ENCODE measurements at regions not wholly inside any gene's neighbourhood (a gene's known extent, or its start where the extent isn't known, plus 50 kb on each side); places are given as distances from the start of the nearest gene placed in this dataset.
"Not testable (repeated sequence)": the region's sequence is repeated elsewhere in the genome, so short reads cannot be mapped to it uniquely, and the experiment has no call there.

DNA sequence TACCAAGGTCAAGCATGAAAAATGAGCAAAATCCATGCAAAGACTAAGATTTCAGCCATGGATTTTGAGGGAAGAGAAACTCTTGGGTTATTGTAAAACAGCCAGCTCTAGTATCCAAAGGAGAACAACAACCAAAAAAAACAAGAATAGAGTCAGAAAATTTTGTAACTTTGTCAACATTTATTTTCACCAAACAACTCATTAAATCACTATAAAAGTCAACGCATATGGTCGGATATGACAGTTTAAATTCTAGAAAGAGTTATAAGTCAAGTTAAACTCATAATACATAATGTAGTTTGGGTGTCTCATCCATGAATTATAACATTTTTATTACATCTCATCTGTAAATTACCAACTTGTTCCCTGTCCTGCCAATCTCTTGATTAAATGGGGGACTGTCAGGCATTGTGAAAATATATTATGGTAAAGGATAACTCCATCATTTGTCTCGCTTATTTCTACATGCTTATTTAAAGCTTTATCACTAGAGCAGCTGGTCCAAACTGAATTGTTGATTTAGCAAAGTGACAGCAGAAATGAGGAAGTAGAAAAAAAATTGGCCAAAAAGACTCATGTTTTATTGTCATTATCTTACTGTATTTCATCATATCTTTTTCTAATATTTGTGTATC lies 224.8 kb upstream of the NOCT start:
- no peak for DNase-seq

DNA sequence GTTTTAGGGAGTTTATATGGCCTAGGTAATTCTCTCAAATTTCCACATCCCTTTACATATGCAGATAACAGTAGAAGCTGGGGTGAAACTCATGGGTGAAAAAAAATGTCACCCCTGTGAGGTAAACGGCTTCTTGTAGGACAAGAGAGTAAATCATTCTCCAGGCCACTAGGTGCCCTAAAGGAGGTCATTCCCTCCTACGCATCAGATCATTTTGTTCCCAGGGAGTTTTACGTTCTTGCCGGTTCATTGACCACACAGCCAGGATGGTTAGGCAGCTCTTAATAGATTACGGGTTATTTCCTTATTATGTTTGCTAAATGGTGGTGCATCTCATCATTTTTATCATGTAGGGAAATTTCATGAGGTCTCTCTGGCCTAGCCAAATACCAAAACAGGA lies 225.8 kb upstream of the NOCT start:
- DNase-seq = no peak

DNA sequence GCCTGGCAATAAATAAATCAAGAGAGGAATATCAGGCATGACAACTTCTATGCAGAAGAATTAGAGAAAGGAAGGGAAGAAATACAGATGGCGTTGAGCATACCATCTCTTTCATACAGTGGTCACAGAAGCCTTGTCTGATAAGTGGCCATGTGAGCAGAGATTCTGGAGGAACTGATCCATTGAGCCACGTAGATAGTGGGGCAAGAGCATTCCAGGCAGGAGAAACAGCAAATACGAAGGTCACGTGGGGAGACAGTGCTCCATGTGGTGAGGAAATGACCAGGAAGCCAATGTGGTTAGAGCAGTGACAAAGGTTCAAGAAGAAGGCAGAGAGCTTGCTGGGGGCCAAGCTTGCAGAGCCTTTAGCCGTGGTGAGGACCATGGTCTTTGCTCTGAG lies 226.7 kb upstream of the NOCT start:
- no peak for DNase-seq

DNA sequence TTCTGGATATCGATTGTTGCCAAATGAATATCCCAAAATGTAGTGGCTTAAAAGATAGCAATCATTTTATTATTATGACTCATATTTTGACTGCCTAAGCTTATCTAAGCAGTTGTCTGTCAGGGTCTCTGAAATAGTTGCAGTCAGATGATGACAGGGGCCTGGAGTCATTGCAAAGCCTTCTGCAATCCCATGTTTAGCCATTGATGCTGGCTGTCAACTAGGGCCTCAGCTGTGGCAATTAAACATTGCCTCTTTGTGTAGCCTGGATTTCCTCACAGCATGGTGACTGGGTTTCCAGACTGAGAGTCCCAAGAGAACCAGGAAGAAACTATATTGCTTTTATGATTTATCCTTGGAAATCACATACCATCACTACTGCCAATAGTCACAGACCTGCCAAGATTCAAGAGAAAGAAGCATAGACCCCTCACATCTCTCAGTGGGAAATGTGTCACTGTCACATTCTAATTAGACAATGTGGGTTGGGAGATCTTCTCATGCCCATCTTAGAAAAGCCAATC lies 227.3 kb upstream of the NOCT start:
- DNase-seq = peak; percentile 39

DNA sequence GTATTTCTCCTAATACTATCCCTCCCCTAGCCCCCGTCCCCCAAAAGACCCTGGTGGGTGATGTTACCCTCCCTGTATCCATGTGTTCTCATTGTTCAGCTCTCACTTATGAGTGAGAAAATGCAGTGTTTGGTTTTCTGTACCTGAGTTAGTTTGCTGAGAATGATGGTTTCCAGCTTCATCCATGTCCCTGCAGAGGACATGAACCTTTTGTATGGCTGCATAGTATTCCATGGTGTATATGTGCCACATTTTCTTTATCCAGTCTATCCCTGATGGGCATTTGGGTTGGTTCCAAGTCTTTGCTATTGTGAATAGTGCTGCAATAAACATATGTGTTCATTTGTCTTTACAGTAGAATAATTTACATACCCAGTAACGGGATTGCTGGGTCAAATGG lies 235.8 kb upstream of the NOCT start:
- DNase-seq = not testable (repeated sequence)

DNA sequence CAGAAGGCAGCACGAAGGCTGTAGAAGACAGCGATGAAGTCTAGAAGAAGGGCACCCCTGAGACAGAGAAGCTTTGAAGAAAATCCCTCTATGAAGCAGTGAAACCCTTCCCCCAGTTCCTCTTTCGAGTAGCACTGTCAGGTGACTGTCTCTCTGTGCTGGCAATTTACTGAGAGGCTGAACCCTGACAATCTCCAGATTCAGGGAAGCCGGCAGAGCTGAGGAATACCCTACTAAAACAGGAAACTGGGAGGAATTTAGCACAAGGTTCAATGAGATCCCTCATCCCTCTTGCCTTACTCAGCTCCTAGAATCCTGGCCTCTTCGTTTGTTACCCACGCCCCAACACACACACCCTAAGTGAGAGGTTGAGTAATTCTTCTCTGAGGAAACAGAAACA lies 239.7 kb upstream of the NOCT start:
- DNase-seq = no peak

DNA sequence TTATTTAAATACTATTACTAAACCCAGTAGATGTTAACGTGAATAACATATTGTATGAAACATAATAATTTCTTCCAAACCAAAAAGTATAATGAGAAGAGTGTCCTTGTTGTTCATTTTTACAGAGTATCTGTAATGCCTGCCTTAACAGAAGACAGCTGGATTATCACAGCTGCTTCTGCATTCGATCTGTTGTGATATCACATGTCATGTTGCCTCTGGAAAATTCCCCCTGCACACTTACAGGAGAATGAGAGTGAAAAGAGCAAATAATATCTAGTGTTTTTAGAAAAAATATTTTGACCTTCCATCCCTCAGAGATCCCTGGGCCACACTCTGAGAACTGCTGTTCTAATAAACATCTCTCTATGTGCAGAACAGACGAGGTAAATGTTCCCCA lies 240.1 kb upstream of the NOCT start:
- DNase-seq = no peak

DNA sequence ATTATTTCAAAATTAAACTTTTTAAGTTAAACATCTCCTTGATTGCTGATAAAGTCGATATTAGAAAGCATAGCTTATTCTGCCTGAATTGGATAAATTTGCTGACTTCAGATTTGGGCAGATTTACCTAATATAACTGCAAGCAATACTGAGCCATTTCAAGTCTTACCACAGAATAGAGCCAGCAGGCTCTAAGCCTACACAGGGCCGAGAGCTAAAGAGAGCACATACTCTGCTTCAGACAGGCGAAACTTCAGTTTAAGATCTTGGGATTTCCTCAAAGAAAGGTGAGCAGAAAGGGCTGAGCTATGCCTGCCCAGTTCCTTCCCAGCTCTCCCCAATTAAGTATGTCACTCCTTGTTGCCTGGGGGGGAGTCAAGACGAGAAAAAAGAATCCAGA lies 240.6 kb upstream of the NOCT start:
- no peak for DNase-seq

DNA sequence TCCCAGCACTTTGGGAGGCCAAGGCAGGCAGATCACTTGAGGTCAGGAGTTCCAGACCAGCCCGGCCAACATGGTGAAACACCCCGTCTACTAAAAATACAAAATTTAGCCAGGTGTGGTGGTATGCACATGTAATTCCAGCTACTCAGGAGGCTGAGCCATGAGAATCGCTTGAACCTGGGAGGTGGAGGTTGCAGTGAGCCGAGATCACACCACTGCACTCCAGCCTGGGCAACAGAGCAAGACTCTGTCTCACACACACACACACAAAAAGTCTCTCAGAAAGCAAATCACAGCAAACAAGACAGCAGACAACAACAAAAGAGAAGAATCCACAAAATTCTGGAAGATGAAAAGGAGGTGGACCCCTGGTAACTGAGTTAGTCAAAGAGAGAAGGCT lies 241.5 kb upstream of the NOCT start:
- not testable (repeated sequence) for DNase-seq

DNA sequence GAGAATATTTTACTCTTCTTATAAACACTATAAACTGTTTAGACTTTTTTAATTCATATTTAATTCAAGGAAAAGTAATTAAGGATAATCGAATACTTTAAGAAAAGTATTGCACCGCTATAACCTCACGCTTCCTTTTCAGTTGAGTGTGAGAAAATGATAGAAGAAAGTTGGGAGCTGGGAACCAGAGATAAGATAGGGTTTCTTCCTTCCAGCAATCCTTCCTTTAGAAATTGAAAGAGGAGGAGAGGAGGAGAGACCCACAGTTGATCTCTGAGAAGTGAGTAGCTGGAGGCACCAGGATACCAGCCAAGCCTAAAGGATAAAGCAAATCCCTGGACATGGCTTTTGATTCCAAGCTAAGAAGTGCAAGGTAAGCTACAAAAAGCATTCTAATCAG lies 242.3 kb upstream of the NOCT start:
- DNase-seq = no peak

DNA sequence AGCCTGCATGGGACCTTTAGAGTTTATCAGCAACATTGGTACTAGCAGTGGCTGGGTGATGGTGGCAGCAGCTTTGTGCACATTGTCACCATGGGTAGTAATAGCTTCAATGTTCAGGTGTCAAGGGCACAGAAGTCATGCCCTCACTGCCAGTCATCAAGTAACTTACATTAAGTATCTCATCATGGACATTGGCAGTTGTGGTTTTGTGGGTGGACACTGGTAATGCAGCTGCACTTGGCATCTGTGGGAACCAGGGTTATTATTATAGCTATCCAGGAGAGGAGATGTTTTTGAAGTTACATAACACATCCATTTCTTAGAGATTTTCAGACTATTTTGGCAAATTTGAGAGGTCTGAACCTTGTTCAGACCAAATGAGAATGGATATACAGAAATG lies 243.2 kb upstream of the NOCT start:
- DNase-seq = no peak

DNA sequence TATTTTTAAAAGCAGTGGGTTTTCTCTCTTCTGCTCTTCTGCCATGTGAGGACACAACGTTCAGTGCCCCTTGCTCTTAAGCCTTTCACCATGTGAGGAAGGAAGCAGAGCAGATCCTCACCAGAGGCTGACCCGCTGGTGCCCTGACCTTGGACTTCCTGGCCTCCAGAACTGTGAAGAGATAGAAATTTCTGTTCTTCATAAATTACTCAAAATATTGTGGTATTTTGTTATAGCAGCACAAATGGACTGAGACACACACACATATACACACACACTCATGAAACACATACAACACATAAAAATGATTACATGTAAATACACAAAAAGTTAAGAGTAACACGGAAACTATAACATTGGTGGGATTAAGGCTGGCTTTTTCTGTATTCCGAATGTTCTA lies 244.8 kb upstream of the NOCT start:
- DNase-seq = no peak

DNA sequence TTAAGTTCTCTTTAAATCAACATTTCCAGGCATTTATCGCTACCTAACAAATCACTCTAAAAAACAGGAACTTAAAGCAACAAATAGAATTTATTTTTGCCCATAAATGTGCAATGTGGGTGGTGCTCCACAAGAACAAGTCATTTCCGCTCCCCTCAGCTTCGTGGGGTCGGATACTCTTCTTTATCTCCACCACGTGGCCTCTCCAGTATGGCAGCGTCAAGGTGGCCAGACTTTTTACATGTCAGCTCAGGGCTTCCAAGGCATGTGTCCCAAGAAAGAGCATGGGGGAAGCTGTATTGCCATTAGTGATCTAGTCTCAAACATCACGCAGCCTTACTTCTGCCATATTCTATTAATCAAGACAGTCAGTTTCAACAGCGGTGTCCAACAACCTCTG lies 249.2 kb upstream of the NOCT start:
- DNase-seq = no peak

DNA sequence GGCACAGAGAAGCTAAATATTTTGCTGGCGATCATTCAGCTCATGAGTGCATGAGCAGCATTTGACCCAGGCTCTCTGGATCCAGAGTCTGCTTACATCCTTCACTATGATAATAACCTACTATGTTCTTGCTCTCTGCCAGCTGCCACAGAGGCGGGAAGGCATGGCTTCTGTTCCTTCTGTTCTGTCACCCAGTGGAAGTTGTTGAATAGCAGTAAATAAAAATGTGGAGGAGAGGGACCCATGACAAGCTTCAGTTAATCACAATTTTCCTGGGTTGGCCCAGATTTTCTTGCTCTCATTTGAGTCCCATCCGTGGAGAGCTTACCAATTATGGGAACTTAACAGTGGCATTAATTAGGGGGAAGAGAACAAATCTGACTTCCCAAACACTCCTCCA lies 250.1 kb upstream of the NOCT start:
- DNase-seq = no peak

DNA sequence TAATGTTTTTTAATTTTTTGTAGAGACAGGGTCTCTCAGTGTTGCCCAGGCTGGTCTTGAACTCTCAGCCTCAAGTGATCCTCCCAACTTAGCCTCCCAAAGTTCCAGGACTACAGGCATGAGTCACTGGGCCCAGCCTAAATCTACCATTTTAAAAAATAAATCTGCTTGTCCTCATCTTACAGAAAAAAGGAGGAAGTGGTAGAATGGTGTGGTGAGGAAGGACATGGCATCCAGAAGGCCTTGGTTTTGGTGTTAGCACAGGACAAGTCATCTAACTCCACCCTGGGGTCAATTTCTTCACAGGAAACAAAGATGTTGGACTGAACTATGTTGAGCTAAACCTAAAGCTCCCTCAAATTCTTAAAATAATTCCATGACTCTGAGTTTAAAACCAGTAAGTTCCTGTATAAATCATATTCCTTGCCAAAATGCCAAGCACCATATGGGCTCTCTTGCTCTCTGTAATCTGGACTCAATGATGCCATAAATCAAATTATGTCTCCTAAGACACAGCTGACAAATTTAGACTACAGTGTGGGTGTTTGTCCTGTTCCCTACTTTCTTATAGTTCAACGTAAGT lies 253.9 kb upstream of the NOCT start:
- peak; percentile 38 for DNase-seq

DNA sequence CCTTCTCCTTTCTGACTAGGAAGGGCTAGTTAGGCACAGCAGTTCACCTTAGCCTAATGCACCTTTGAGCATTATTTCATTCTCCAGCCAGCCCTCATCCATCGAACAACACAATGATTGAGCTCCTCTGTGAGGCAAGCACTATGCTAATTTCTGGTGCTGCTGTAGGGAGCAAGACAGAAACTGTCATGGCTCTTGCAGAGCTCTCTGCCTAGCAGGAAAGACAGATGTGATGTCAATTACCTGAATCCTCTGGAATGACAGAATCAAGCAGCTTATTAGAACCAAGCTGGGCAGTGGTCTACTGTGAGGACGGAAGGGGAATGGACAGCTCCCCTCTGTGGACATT lies 256.1 kb upstream of the NOCT start:
- no peak for DNase-seq

DNA sequence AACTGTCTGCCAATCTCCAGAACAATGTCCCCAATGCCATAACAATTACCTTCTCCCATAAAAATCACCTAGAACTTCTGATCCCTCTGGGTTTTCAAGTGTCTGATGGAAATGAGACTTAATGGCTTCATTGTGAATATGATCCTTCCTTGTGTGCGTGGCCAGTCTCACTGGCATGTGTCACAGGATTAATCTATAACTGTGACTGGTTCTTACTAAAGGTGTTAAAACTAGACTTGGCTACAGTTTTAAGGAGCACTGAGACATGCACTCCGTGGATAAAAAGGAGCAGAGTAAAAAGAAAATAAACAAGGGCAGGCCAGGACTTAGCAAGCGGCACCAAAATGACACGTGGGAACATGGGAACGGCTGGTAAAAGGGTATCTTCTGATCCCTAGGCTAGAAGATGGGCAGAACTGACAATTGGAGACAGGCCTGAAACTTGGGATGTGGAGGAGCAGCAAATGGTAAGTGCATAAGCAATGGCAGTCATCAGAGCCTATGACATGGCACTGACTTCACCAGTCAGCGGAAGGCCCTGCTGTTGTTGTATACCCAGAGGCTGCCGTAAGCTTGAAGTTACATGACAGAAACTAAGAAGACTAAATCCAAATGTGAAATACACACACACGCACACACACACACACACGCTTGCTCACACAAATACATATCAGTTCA lies 256.6 kb upstream of the NOCT start:
- DNase-seq = no peak

DNA sequence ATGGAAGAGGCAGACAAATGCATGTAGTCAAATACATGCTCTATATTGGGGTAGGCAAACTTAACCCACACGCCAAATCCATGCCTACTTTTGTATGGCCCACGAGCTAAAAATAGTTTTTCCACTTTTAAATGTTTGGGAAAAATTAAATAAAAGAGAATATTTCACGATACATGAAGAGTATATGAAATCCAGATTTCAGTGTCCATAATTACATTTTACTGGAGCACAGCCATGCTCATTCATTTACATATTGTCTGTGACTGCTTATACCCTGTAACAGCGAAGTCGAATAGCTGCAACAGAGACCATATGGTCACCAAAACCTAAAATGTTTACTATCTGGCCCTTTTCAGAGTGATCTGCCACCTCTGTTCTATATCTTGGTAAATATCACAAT lies 257.4 kb upstream of the NOCT start:
- no peak for DNase-seq

DNA sequence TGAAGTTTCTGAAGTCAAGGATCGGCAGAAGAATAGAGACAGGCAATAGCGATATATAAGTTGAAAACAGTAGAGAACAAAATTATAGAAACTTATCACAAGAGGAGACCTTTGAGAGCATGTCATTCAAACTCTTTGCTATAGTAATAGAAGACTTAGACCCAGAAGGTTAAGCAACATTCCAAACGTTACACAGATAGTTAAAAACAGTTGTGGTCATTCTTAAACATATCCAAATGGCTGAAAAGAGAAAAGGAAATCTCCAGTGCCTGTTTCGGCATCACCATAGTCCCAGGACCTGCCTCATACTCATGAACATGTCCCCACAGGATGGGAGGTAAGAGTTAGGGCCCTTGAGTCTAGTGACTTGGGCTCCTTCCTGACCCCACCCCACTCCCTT lies 258.1 kb upstream of the NOCT start:
- DNase-seq = peak; percentile 42

DNA sequence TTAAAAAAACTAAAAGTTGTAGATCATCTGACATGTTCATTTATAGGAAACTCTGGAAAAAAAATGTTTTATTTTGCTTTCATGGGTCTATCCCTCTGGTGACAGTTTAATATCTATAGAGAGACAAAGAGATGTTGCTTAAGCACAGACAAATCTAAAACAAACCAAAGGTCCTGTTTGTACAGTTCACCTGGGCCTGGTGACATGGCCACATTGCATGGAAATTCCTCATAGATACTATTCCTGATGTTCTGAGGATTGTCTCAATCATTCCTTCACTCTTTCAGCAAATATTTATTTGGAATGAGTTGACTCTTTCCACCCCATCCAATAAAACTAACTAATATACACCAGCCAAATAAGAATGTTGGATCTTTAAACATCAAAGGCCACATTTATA lies 259.1 kb upstream of the NOCT start:
- no peak for DNase-seq

DNA sequence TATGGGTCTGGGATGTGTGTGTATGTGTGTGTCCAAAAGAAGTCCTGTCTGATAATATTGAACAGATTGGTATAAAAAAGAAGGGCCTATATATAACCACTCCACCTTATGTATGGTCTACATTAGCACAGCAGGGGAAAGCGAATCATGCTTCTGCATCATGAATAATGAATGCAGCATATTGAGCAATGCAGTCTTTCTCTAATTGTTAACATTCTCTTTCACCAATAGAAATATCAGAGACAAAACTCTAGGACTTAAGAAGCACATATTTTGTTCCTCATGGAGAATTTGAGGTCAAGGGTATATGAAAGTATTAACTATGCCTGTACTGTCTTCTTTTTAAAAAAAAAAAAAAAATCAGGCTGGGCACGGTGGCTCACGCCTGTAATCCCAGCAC lies 264.3 kb upstream of the NOCT start:
- peak; percentile 85 for DNase-seq

DNA sequence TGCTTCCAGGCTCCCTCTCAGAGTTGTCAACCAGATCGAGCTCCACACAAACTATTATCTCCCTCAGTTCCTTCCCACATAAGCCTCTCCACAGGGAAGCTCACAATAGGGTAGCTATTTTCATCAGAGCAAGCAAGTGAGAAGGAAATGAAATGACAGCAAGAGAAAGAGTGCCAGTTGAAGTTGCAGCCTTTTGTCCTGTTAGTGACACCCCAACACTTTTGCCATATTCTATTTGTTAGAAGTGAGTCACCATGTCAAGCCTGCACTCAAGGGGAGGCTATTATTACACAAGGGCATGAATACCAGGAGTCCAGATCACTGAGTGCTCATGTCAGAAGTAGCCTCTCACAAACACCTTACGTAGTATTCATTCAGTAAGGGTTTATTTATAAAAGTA lies 266.3 kb upstream of the NOCT start:
- peak; percentile 59 for DNase-seq

DNA sequence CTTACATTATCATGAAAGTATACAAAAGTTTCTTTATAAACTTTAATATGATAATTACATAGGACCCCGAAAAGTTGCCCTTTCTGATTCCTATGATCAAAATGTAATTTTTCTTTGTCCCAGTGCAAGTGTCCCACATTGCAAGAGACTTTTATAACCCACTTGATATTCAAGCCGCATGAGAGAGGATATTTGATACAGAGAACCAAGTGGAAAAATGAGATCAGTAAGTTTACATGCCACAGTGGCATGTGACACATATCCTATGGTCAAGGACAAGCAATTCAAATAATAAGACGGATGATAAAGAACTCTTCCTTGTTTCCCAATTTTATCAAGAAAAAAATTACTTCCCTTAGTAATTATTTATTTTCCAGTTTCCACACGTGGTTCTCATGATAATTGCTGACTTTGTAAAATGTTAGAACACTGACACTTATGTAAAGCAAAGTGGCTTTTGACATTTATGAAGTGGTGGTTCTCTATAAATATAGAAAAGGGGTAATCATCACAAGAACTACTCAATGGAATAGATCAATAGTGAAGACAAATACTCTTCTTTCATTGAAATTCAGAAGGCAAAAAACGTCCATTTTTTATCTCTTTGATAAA lies 273.7 kb upstream of the NOCT start:
- DNase-seq = no peak
